AG04450 (cell line): ENCODE measurements at regions not wholly inside any gene's neighbourhood (a gene's known extent, or its start where the extent isn't known, plus 50 kb on each side); places are given as distances from the start of the nearest gene placed in this dataset.

ENCODE experiments used
- CTCF ChIA-PET: fragments of 300-600, 350-600 bp; formaldehyde crosslinking; extraction: SDS; loops from one replicate; lab custom pipeline; 2022; ENCODE audit warnings: antibody characterized with exemption, inconsistent platforms; lab: Charles Lee
- POLR2A ChIA-PET: fragments of 350-600 bp; formaldehyde crosslinking; extraction: SDS; loops from one replicate; lab custom pipeline; 2021; ENCODE audit warnings: antibody characterized with exemption, inconsistent platforms; lab: Yijun Ruan, JAX
- DNase-seq: peaks from one replicate; pipeline ENCODE4 v3.0.0-alpha.2; 2011; ENCODE audit warnings: low read depth, low spot score
- H3K27ac ChIP-seq: one replicate; pipeline ENCODE4 v1.5.1; 2012; ENCODE audit warnings: low read depth, low read length, control low read depth
- H3K27me3 ChIP-seq: one replicate; pipeline ENCODE4 v1.6.0; 2012; ENCODE audit warnings: low read length; ENCODE audit not compliant: control insufficient read depth, insufficient read depth
- H3K4me3 ChIP-seq: 2 replicates; pipeline ENCODE4 v1.5.1; 2011; ENCODE audit warnings: mild to moderate bottlenecking, low read depth, low read length, control low read depth
- H3K9me3 ChIP-seq: 2 replicates; pipeline ENCODE4 v1.5.1; 2012; ENCODE audit warnings: low read length; ENCODE audit not compliant: control insufficient read depth, insufficient read depth
- CTCF ChIP-seq: IDR thresholded peaks from 2 replicates; pipeline ENCODE4 v1.5.1; 2011; ENCODE audit warnings: low read depth, low read length, control low read depth, inconsistent platforms

DNA sequence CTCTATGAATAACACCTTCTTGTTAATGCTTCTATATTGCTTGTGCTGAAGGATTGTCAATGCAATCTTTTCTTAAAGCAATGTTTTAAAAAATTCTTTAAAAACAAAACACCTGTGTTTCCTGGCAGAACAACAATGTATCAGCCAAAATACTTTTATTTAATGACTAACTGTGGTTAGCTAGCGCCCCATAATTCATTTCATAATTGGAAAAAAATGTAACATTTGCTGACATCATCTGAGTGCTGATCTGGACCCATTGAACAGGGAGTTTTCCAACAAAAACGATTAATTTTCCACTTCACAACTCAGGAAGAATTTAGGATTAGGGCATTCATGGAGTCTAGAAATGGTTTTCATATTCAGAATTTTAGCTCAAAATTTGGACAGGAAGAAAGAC lies 137.6 kb upstream of the CDK6 start:
- Histone ChIP-seq H3K4me3 (no peak overlapping the region), H3K9me3 (peaks cover 5% of the 10 kb centered on the region), H3K27me3 (no peaks in the 10 kb centered on the region), H3K27ac (no peak overlapping the region)
- ChIA-PET POLR2A (interaction anchor here (0.6 kb wide), 1 partner anchor 168 kb away, joined by 3 read pairs; no protein-coding TSS in a partner anchor), CTCF (interaction anchor here (0.7 kb wide), 1 partner anchor 14 kb away, joined by 5 read pairs; no protein-coding TSS in a partner anchor)
- DNase-seq, result no peak
- no peak for TF ChIP-seq CTCF

GRCh38 chr7:92973293-92973731 lies 136.9 kb upstream of the CDK6 start:
- Histone ChIP-seq H3K4me3 (no peak overlapping the region), H3K9me3 (peaks cover 5% of the 10 kb centered on the region), H3K27ac (no peak overlapping the region), H3K27me3 (no peaks in the 10 kb centered on the region)
- no peak for DNase-seq
- POLR2A ChIA-PET, result no interaction called here
- CTCF ChIA-PET, result interaction anchor here (0.8 kb wide), 1 partner anchor 13 kb away, joined by 3 read pairs; no protein-coding TSS in a partner anchor
- no peak for TF ChIP-seq CTCF

DNA sequence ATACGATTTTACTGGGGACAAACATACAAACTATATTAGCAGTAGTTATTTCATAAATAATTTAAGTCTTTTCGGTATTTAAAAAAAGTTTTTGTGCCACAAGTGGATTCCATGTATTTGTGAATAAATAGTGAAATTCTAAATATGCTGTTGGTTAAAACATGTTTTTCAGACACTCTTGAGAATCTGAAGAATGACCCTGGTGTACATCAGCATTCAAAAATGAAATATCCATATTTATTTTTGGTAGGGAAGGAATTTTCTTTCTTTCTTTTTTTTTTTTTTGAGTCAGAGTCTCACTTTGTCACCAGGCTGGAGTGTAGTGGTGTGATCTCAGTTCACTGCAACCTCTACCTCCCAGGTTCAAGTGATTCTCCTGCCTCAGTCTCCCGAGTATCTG lies 136.1 kb upstream of the CDK6 start:
- Histone ChIP-seq H3K4me3 (no peak overlapping the region), H3K27me3 (no peaks in the 10 kb centered on the region), H3K9me3 (peaks cover 4% of the 10 kb centered on the region), H3K27ac (no peak overlapping the region)
- ChIA-PET POLR2A (no interaction called here), CTCF (no interaction called here)
- DNase-seq, result no peak
- no peak for TF ChIP-seq CTCF

DNA sequence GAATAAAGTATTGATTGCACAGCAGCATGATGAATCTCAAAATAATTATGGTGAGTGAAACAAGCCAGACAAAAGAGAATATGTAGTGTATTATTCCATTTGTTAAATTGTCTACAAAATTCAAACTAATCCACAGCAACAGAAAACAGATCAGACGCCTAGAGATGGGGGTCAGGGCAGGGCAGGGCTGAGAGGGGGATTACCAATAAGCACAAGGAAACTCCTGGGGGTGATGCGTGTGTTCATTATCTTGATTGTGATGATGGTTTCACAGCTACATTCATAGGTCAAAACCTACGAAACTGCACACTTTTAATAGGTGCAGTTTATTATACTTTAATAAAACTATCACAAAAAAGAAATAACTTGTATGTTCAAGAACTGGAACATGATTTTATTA lies 132.7 kb upstream of the CDK6 start:
- CTCF ChIA-PET, result no interaction called here
- H3K4me3 ChIP-seq, result no peak overlapping the region
- H3K9me3 ChIP-seq, result no peaks in the 10 kb centered on the region
- POLR2A ChIA-PET, result no interaction called here
- H3K27ac ChIP-seq, result no peak overlapping the region
- no peak for TF ChIP-seq CTCF
- DNase-seq, result no peak
- H3K27me3 ChIP-seq, result no peaks in the 10 kb centered on the region

DNA sequence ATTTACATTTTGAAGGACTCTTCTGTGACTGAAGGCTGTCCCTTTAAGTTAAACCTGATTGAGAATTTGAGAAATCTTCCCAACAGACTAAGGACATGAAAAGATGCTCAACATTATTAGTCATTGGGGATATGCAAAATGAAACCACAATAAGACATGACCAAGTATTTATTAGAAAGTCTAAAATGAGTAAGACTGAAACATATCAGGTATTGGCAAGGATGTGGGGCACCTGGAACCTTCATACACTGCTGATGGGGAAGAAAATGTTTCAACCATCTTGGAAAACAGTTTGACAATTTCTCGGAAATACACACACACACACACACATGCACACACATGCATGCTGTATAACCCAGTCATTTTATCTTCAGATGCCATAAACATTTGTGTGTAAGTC lies 132.1 kb upstream of the CDK6 start:
- no peaks in the 10 kb centered on the region for H3K9me3 ChIP-seq
- no peaks in the 10 kb centered on the region for H3K27me3 ChIP-seq
- no peak for TF ChIP-seq CTCF
- CTCF ChIA-PET, result no interaction called here
- H3K27ac ChIP-seq, result no peak overlapping the region
- POLR2A ChIA-PET, result no interaction called here
- no peak overlapping the region for H3K4me3 ChIP-seq
- no peak for DNase-seq
